ENCODE measurements at regions not wholly inside any gene's neighbourhood (a gene's known extent, or its start where the extent isn't known, plus 50 kb on each side); places are given as distances from the start of the nearest gene placed in this dataset.

- TF ChIP-seq CTCF (IDR thresholded peaks at IDR 0.05; ENCODE audit: borderline replicate concordance, insufficient read depth, low read depth, low read length), result no peak
- no peak overlapping the region for H3K4me3 ChIP-seq (ENCODE audit: low read depth, low read length)
Measured at GRCh38 chr4:171759274-171759673, 53.9 kb upstream of the GALNTL6 start.

- H3K4me3 ChIP-seq (ENCODE audit: low read depth, low read length), result no peak overlapping the region
- TF ChIP-seq CTCF (IDR thresholded peaks at IDR 0.05; ENCODE audit: borderline replicate concordance, insufficient read depth, low read depth, low read length), result no peak
Measured at GRCh38 chr4:171751538-171751937, 61.7 kb upstream of the GALNTL6 start.

- no peak overlapping the region for H3K4me3 ChIP-seq (ENCODE audit: low read depth, low read length)
- no peak for TF ChIP-seq CTCF (IDR thresholded peaks at IDR 0.05; ENCODE audit: borderline replicate concordance, insufficient read depth, low read depth, low read length)
Measured at GRCh38 chr4:171746418-171746817, 66.8 kb upstream of the GALNTL6 start.

GRCh38 chr4:171742436-171742835 lies 70.8 kb upstream of the GALNTL6 start:
- TF ChIP-seq CTCF (IDR thresholded peaks at IDR 0.05; ENCODE audit: borderline replicate concordance, insufficient read depth, low read depth, low read length), result no peak
- H3K4me3 ChIP-seq (ENCODE audit: low read depth, low read length), result no peak overlapping the region

- no peak for TF ChIP-seq CTCF (IDR thresholded peaks at IDR 0.05; ENCODE audit: borderline replicate concordance, insufficient read depth, low read depth, low read length)
- no peak overlapping the region for H3K4me3 ChIP-seq (ENCODE audit: low read depth, low read length)
Measured at GRCh38 chr4:171727185-171727584, 86.0 kb upstream of the GALNTL6 start.

GRCh38 chr4:171721937-171722336 lies 91.3 kb upstream of the GALNTL6 start:
- TF ChIP-seq CTCF (IDR thresholded peaks at IDR 0.05; ENCODE audit: borderline replicate concordance, insufficient read depth, low read depth, low read length), result no peak
- no peak overlapping the region for H3K4me3 ChIP-seq (ENCODE audit: low read depth, low read length)

- no peak overlapping the region for H3K4me3 ChIP-seq (ENCODE audit: low read depth, low read length)
- TF ChIP-seq CTCF (IDR thresholded peaks at IDR 0.05; ENCODE audit: borderline replicate concordance, insufficient read depth, low read depth, low read length), result no peak
Measured at GRCh38 chr4:171719691-171720090, 93.5 kb upstream of the GALNTL6 start.
